NCI-H1092 (cell line): ENCODE measurements at regions not wholly inside any gene's neighbourhood (a gene's known extent, or its start where the extent isn't known, plus 50 kb on each side); places are given as distances from the start of the nearest gene placed in this dataset.

Experiments
- DNase-seq: peaks from one replicate; lab custom pipeline; 2025; lab: John Stamatoyannopoulos, UW

DNA sequence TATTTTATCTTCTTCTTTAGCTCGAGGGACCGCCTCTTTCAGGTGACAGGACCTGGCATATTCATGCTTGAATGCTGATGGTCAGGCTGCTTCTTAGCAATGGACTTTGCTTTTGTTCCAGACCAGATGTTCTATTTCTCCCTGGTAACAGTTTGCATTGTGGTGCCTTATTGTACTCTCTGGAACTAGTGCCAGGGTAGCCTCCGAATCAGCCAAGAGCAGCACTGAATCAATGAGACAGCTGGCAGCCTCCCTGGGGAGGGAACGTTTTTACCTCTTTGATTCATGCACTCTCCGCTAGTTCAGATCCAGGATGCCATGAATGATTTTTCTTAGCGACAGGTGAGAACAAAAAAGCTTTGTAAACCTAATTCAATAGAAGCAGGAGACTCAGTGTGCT, 54.1 kb upstream of the NXPH1 start:
- peak; percentile 96 for DNase-seq

- no peak for DNase-seq
These were observed 53.3 kb upstream of the NXPH1 start for GRCh38 chr7:8380130-8380529.

GRCh38 chr7:8382004-8382730, 51.2 kb upstream of the NXPH1 start:
- no peak for DNase-seq
